NCI-H2107 treated with DMSO at 0.1 percent for 48 hours (cell line): ENCODE measurements at regions not wholly inside any gene's neighbourhood (a gene's known extent, or its start where the extent isn't known, plus 50 kb on each side); places are given as distances from the start of the nearest gene placed in this dataset.
"Not testable (repeated sequence)": the region's sequence is repeated elsewhere in the genome, so short reads cannot be mapped to it uniquely, and the experiment has no call there.

Source experiments
- DNase-seq: peaks from one replicate; lab custom pipeline; 2025; ENCODE audit not compliant: unreplicated experiment; lab: John Stamatoyannopoulos, UW

DNA sequence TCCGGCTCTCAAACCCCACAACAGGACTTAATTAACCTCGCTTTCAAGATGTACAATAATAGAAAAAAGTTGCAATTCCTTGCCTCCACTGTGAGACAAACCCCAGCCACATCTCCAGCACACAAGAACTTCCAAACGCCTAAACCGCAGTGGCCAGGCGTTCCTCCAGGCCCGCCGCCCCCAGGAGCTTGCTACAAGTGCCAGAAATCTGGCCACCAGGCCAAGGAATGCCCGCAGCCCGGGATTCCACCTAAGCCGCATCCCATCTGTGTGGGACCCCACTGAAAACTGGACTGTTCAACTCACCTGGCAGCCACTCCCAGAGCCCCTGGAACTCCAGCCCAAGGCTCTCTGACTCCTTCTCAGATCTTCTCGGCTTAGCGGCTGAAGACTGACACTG, 262.5 kb downstream of the SMARCA2 start:
- DNase-seq, result not testable (repeated sequence)

DNA sequence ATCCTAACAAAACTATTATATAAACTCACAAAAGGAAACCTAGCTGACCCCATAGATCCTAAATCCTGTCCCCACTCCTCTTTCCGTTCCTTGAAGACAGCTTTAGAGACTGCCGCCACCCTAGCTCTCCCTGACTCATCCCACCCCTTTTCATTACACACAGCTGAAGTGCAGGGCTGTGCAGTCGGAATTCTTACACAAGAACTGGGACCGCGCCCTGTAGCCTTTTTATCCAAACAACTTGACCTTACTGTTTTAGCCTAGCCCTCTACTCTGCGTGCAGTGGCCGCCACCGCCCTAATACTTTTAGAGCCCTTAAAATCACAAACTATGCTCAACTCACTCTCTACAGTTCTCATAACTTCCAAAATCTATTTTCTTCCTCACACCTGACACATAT, 264.0 kb downstream of the SMARCA2 start:
- DNase-seq, result not testable (repeated sequence)

- DNase-seq, result no peak
Measured at GRCh38 chr9:2281031-2281802, 266.1 kb downstream of the SMARCA2 start.

DNA sequence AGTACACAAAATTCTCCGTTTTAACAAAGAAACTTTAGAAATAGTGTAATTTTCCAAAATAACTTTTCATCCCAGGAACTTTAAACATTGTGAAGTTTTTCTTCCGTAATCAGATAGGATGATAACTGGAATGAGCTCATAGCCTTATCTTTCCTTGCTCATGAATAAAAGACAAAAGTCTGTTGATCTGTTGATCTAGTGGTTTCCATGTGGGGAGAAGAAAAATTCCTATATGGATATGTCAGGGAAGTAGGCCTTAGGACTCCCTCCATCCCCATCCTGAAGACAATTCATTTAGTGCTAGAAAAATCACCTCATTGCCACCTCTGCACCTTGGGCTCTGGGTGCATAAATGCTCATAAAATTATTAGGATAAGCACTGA, 266.6 kb downstream of the SMARCA2 start:
- DNase-seq, result no peak

DNA sequence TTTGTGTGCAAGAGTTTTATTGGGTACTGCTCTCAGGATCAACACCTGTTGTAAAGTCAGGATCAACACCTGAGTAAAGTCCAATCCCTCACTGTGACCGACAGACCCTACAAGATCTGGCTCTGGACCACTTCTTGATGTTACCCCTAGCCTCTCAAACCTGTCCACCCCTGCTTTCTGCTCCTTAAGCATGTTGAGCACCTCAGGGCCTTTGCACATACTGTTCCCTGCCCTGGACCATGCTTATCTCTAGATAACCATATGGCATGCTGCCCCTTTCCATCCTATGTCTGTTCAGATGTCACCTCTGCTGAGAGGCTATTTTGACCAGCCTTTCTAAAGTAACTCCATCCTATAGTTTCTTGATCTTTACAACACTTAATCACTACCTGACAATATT, 269.6 kb downstream of the SMARCA2 start:
- no peak for DNase-seq

DNA sequence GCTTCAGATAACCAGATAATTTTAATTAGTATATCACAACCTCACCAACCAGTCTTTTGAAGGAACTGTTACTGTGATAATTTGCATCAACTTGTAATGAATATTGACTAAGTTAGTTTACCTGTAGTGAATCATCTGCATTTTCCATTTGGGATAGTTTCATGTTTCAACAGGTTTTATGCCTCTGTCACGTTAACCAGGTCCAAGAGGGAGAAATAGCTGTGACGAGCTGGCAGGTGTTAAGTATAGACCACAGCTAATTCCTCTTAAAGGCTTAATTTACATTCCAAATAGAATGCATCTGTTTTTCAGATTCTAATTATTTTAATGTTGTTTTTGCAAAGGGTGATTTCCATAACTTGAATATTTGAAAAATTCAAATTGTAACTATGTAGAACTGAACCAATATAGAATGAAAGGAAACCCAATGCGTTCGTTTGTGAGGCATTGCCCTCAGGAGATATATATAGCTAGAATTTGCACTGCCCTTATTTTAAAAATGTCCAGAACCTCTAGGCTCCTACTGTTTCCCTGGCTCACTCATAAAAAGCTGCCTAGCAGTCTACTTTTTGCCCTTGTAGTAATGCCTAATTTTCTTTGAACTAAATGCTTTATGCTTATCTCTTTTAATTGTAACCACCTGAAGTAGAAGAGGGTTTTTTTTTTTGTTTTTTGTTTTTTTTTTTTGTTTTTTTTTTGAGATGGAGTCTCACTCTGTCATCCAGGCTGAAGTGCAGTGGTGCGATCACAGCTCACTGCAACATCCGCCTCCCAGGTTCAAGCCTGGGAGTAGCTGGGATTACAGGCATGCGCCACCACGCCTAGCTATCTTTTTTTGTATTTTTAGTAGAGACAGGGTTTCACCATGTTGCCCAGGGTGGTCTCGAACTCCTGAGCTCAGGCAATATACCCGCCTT, 270.5 kb downstream of the SMARCA2 start:
- peak; percentile 89 for DNase-seq

GRCh38 chr9:2286333-2286705, 271.2 kb downstream of the SMARCA2 start:
- DNase-seq, result no peak

DNA sequence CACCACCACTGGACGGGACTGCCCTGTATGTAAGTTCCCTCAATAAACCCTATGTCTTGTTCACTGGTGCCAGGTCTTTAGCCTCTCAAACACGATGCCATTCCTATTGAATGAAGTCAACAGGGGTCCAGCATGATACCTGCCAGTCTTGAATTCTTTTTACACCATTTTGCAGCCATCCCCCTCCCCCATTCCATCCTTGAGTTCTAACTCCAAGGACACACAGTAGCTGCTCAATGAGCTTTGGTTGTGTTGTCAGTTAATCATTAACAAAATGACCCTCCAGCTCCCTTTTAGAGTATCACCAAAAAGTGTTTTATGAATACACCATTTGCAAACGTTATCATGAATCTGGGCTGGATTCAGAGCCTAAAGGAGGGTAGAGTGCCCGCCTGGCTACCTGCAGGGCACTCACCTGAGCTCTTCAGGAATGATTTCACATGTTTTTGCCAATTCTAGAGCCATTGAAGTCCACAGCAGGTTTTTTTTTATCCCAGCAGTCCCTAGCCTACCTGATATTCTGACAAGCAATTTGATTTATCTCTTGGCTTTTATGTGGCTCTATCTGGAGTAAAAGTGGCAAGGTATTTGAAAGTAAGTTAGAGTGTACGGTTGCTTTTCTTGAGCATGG, 271.8 kb downstream of the SMARCA2 start:
- peak; percentile 35 for DNase-seq

DNA sequence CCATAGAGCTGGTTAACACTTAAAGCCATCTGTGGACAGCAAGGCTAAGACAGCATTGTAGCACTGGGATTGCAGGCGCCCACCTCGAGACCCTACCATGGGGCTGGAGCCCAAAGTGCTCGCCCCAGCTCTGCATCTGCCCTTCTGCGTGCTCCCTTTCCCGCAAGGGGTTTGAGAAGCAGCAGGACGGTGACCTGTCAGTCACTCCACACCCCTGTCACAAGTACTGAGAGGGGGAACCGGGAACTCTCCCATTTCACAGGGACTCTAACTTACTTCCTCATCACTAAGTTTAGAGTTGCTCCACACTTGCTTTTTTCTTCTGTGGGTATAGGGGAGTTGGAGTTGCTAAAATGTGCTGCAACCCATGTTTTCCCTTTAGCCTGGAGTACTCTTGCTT, 273.2 kb downstream of the SMARCA2 start:
- no peak for DNase-seq

GRCh38 chr9:2289263-2289662, 274.1 kb downstream of the SMARCA2 start:
- no peak for DNase-seq

- peak; percentile 46 for DNase-seq
Measured at GRCh38 chr9:2290382-2290781, 275.2 kb downstream of the SMARCA2 start.

DNA sequence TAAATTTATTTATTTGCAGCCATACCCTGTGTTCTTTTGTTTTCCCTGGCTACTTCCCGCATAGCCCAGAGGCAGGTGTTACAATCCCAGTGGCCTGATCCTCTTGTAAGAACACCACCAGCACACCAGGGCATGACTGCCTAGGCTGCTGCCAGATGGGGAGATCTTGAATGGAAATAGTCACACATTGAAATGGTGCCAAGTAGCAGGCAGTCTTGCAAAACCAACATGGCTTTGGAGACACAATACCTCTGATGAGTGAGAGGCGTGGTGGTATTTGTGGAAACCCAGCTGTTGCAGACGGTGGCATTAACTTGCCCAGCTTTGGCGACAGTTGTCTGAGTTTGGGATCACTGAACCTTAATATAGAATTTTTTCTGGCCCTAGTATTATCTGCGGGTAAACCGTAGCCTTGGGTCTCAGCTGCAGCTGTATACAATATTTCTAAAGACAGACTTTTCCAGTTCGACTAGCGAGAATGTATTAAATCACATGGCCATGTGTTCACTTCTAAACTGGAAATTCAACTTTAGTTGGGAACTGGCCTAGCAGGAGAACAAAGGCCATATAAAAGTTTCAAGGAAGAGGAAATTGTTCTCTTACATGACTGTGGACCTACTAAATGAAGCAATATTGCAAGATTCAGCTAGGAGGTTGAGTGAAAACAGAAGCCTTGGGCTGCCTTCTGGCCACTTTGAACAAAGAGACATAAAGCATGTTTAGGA, 277.0 kb downstream of the SMARCA2 start:
- DNase-seq, result peak; percentile 99

GRCh38 chr9:2292733-2293132, 277.6 kb downstream of the SMARCA2 start:
- no peak for DNase-seq

GRCh38 chr9:2297771-2298170, 282.6 kb downstream of the SMARCA2 start:
- DNase-seq, result no peak

- DNase-seq, result peak; percentile 85
Measured at GRCh38 chr9:2298217-2298616, 283.1 kb downstream of the SMARCA2 start.

- peak; percentile 98 for DNase-seq
Measured at GRCh38 chr9:2299156-2299842, 284.2 kb downstream of the SMARCA2 start.

DNA sequence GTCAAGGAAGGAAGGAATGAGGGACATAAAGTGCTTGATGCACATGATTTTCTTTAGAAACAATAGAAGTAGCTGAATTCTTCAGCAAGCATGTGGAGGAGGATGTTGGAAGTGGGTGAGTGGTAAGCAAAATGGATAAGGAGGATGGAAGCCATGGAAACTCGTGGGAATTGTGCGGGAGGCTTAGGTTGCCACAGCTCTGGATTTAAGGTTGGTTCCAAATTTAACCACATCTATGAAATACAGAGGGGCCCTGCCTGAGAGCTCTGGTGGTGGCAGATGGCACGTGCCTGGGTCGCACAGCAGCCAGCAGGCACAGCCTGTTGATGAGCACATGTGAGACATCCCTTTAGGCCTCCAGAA, 284.7 kb downstream of the SMARCA2 start:
- no peak for DNase-seq

GRCh38 chr9:2300325-2300724, 285.2 kb downstream of the SMARCA2 start:
- no peak for DNase-seq

DNA sequence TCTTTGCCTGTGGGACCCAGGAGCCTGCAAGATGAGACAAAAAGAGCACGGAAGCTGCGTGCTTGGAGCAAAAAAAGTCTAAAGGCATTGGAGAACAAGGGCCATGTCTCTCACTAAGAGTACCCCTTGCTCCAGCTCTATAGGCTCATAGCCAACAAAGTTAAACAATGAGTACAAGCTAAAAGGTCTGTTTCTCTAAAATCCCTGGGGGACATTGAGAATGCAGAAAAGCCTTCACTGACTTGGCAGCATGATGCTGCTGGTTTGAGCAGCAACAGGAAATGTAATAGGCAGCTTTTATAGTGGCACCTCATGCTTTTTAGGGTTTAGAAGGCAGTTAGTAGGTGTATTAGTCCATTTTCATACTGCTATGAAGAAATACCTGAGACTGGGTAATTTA, 287.5 kb downstream of the SMARCA2 start:
- DNase-seq, result no peak

DNA sequence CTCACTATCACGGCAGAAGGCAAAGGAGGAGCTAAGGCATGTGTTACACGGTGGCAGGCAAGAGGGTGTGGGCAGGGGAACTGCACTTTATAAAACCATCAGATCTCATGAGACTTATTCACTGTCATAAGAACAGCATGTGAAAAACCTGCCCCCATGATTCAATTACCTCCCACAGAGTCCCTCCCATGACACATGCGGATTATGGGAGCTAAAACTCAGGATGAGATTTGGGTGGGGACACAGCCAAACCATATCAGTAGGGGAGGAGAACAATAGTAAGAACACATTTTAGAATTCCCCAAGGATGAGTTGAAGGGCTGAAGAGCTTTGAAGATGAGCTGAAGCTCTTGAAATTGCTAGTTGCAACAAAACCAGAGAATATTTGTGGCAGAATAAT, 287.9 kb downstream of the SMARCA2 start:
- no peak for DNase-seq

DNA sequence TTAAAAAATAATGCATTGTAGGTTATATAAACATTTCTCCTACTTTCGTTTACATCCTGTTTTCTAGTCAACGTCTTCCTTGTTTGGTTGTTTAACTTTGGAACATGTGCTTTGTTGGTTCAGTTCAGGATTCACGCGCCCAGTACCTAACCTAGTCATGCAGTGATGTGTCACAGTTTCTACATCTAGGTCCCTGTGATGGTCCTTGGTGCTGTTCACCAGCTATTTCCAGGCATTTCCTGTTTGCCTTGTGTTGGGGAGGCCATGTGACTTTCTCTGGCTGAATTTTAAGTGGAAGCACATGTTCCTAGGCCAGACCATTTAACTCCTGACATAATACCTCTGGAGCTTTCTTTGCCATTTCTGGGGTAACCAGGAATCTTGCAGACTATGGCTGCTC, 292.3 kb downstream of the SMARCA2 start:
- no peak for DNase-seq
